Panc1 (cell line): ENCODE measurements at regions not wholly inside any gene's neighbourhood (a gene's known extent, or its start where the extent isn't known, plus 50 kb on each side); places are given as distances from the start of the nearest gene placed in this dataset.

Source experiments
- ATAC-seq: fragments of 200-7000 bp; cut with Tn5 transposase; 2 replicates; pipeline ENCODE4 v1.9.1; 2020; ENCODE audit warnings: mild to moderate bottlenecking, moderate library complexity
- BruUV-seq: library from RNA; stranded (reverse); fragments of 400-500 nt; replicated peaks from 2 replicates; lab custom pipeline; 2021; lab: Mats Ljungman, UMichigan
- CTCF ChIA-PET: fragments of 300-600 bp; sonication (Branson Sonifier 250); formaldehyde crosslinking; loops from one replicate; lab custom pipeline; 2022; ENCODE audit warnings: antibody characterized with exemption; lab: Charles Lee
- POLR2A ChIA-PET: fragments of 300-600 bp; sonication (Branson Sonifier 250); formaldehyde crosslinking; loops from one replicate; lab custom pipeline; 2022; ENCODE audit warnings: antibody characterized with exemption; lab: Charles Lee
- DNase-seq: peaks from one replicate; pipeline ENCODE4 v3.0.0-alpha.2; 2010; ENCODE audit warnings: low read depth, low spot score
- H3K27ac ChIP-seq: 2 replicates; pipeline ENCODE4 v1.5.1; 2011; ENCODE audit warnings: mild to moderate bottlenecking, low read length, inconsistent platforms
- H3K27me3 ChIP-seq: fragments of 200-500 bp; sonication (Bioruptor generic); 2 replicates; pipeline ENCODE4 v1.6.0; 2014; ENCODE audit warnings: low read length, inconsistent platforms; ENCODE audit not compliant: control insufficient read depth, insufficient read depth
- H3K36me3 ChIP-seq: fragments of 200-500 bp; sonication (Bioruptor generic); 2 replicates; pipeline ENCODE4 v1.5.1; 2014; ENCODE audit warnings: inconsistent platforms, mild to moderate bottlenecking, low read length, moderate library complexity; ENCODE audit not compliant: control insufficient read depth, insufficient read depth
- H3K4me1 ChIP-seq: 2 replicates; pipeline ENCODE4 v1.5.1; 2011; ENCODE audit warnings: inconsistent platforms, mild to moderate bottlenecking, low read length, moderate library complexity; ENCODE audit not compliant: control insufficient read depth, insufficient read depth
- H3K4me3 ChIP-seq, 2 experiments: 2 replicates each; pipeline ENCODE4 v1.5.1; 2011 to 2012; ENCODE audit warnings: low read depth in 2 of 2, low read length in 2 of 2, mild to moderate bottlenecking in 2 of 2, inconsistent platforms in 1 of 2, moderate library complexity in 1 of 2
- H3K9me3 ChIP-seq: fragments of 200-500 bp; sonication (Bioruptor generic); 2 replicates; pipeline ENCODE4 v1.5.1; 2014; ENCODE audit warnings: low read depth, mild to moderate bottlenecking, inconsistent platforms, low read length, moderate library complexity; ENCODE audit not compliant: control insufficient read depth, insufficient read depth
- CTCF ChIP-seq: fragments of 450-650 bp; IDR thresholded peaks from 2 replicates; pipeline ENCODE4 v1.5.1; 2017; ENCODE audit warnings: mild to moderate bottlenecking
- POLR2AphosphoS5 ChIP-seq: IDR thresholded peaks from 2 replicates; pipeline ENCODE4 v1.6.1; 2012; ENCODE audit warnings: mild to moderate bottlenecking, low read depth, low read length, moderate library complexity
- REST ChIP-seq, 2 experiments: IDR thresholded peaks; 2 replicates each; pipeline ENCODE4 v1.6.1; 2011 to 2012; ENCODE audit warnings: low read depth in 2 of 2, control low read depth in 1 of 2, low read length in 1 of 2, mild to moderate bottlenecking in 1 of 2, moderate library complexity in 1 of 2; ENCODE audit not compliant: insufficient read depth in 1 of 2
- SIN3A ChIP-seq: IDR thresholded peaks from 2 replicates; pipeline ENCODE4 v1.6.1; 2012; ENCODE audit warnings: low read depth, mild to moderate bottlenecking, low read length, moderate library complexity, borderline replicate concordance; ENCODE audit not compliant: insufficient read depth
- TCF7L2 ChIP-seq: IDR thresholded peaks from 2 replicates; pipeline ENCODE4 v1.6.1; 2011; ENCODE audit warnings: mild to moderate bottlenecking, low read depth, low read length, inconsistent platforms
- in situ Hi-C: cut with HindIII; loops from 2 replicates; pipeline ENCODE4 v1.10.0; 2016; ENCODE audit warnings: low sequenced_read_pairs, low pct_unique_long_range_greater_than_20kb
- intact Hi-C: fragments of 100-400 bp; cut with micrococcal nuclease; formaldehyde crosslinking; loops from one replicate; pipeline ENCODE4 v1.10.0; 2022; ENCODE audit not compliant: unreplicated experiment

- TF ChIP-seq POLR2AphosphoS5 (no peak), CTCF (no peak), SIN3A (no peak), REST (IDR thresholded peaks at IDR 0.05; ENCODE audit: insufficient read depth in 1 of 2, low read depth in 2 of 2, low read length in 1 of 2) (no peak), TCF7L2 (no peak)
- no peaks in the 10 kb centered on the region for H3K9me3 ChIP-seq
- CTCF ChIA-PET: no interaction called here
- H3K36me3 ChIP-seq: no peaks in the 10 kb centered on the region
- POLR2A ChIA-PET: no interaction called here
- intact Hi-C loops (no loop called here), in situ Hi-C loops (no loop called here)
- H3K4me1 ChIP-seq: no peaks in the 10 kb centered on the region; the same call in 1 of the 2 replicates
- BruUV-seq: no TSS peak
- DNase-seq (no peak), ATAC-seq (peak; percentile 92)
- H3K27me3 ChIP-seq: no peaks in the 10 kb centered on the region
- H3K27ac ChIP-seq: peak overlapping the region; percentile 39; the same call in 1 of the 2 replicates
- no peak overlapping the region for H3K4me3 ChIP-seq
Measured at GRCh38 chr13:83498045-83498444, 384.2 kb downstream of the SLITRK1 start.

GRCh38 chr13:83496501-83496900, 385.8 kb downstream of the SLITRK1 start:
- BruUV-seq: no TSS peak
- TF ChIP-seq SIN3A: no peak
- no peak for TF ChIP-seq CTCF
- no peak for TF ChIP-seq POLR2AphosphoS5
- TF ChIP-seq REST (IDR thresholded peaks at IDR 0.05; ENCODE audit: insufficient read depth in 1 of 2, low read depth in 2 of 2, low read length in 1 of 2): no peak
- TF ChIP-seq TCF7L2: no peak

More at GRCh38 chr13:83496501-83496900, 385.8 kb downstream of the SLITRK1 start:
- no peaks in the 10 kb centered on the region for H3K27me3 ChIP-seq
- H3K36me3 ChIP-seq: no peaks in the 10 kb centered on the region
- no peak for DNase-seq
- intact Hi-C loops: no loop called here
- H3K27ac ChIP-seq: no peak overlapping the region; the same call in 1 of the 2 replicates
- POLR2A ChIA-PET: no interaction called here
- in situ Hi-C loops: no loop called here
- ATAC-seq: no peak
- no peaks in the 10 kb centered on the region for H3K9me3 ChIP-seq
- H3K4me3 ChIP-seq: no peak overlapping the region
- H3K4me1 ChIP-seq: no peaks in the 10 kb centered on the region; the same call in 1 of the 2 replicates
- CTCF ChIA-PET: no interaction called here
